Nephron (organoid): ENCODE measurements at regions not wholly inside any gene's neighbourhood (a gene's known extent, or its start where the extent isn't known, plus 50 kb on each side); places are given as distances from the start of the nearest gene placed in this dataset.
"Not testable (repeated sequence)": the region's sequence is repeated elsewhere in the genome, so short reads cannot be mapped to it uniquely, and the experiment has no call there.

ENCODE experiments used
- H3K27ac Mint-ChIP-seq, 3 experiments: 2 replicates each; pipeline ENCODE4 v1.8.0; 2020; ENCODE audit warnings: mixed read lengths in 3 of 3, mild to moderate bottlenecking in 2 of 3, moderate library complexity in 1 of 3
- H3K27me3 Mint-ChIP-seq: 2 replicates; pipeline ENCODE4 v1.8.0; 2021; ENCODE audit warnings: low read depth, mild to moderate bottlenecking, moderate library complexity, mixed read lengths
- H3K36me3 Mint-ChIP-seq: 2 replicates; pipeline ENCODE4 v1.8.0; 2020; ENCODE audit warnings: low read depth, mixed read lengths
- H3K4me1 Mint-ChIP-seq: 2 replicates; pipeline ENCODE4 v1.8.0; 2020; ENCODE audit warnings: mixed read lengths
- H3K4me3 Mint-ChIP-seq, 3 experiments: 2 replicates each; pipeline ENCODE4 v1.8.0; 2020; ENCODE audit warnings: mild to moderate bottlenecking in 3 of 3, mixed read lengths in 3 of 3, moderate library complexity in 2 of 3
- H3K9me3 Mint-ChIP-seq: 2 replicates; pipeline ENCODE4 v1.8.0; 2020; ENCODE audit warnings: mixed read lengths
- CTCF ChIP-seq, 3 experiments: fragments of 200-600 bp; sonication (generic); IDR thresholded peaks; one replicate each; pipeline ENCODE4 v1.5.0; 2021; ENCODE audit warnings: antibody characterized with exemption in 3 of 3; ENCODE audit not compliant: unreplicated experiment in 3 of 3

GRCh38 chr17:21508211-21508610, 132.1 kb downstream of the KCNJ12 start:
- Mint-ChIP-seq H3K4me1 (peaks cover 7% of the 10 kb centered on the region), H3K27me3 (peaks cover 41% of the 10 kb centered on the region), H3K36me3 (no peaks in the 10 kb centered on the region), H3K27ac (no peak overlapping the region), H3K9me3 (no peaks in the 10 kb centered on the region), H3K4me3 (no peak overlapping the region)
- TF ChIP-seq CTCF (IDR thresholded peaks at IDR 0.05; ENCODE audit: unreplicated experiment in 3 of 3), result no peak

GRCh38 chr17:21509356-21509755, 133.2 kb downstream of the KCNJ12 start:
- not testable (repeated sequence) for H3K4me1 Mint-ChIP-seq, H3K36me3 Mint-ChIP-seq, H3K27ac Mint-ChIP-seq, H3K9me3 Mint-ChIP-seq
- Mint-ChIP-seq H3K27me3 (peaks cover 42% of the 10 kb centered on the region), H3K4me3 (peak overlapping the region in 2 of 3 experiments; percentile 1 to 28)

GRCh38 chr17:21510686-21511362, 134.7 kb downstream of the KCNJ12 start:
- no peaks in the 10 kb centered on the region for H3K9me3 Mint-ChIP-seq
- peak overlapping the region in 1 of 3 experiments; percentile 1 for H3K27ac Mint-ChIP-seq
- peak overlapping the region; percentile 72 to 78 (median 76) for H3K4me3 Mint-ChIP-seq

GRCh38 chr17:21511363-21512195, 135.4 kb downstream of the KCNJ12 start:
- Mint-ChIP-seq H3K9me3 (no peaks in the 10 kb centered on the region), H3K4me3 (peak overlapping the region; percentile 72 to 78 (median 76)), H3K36me3 (no peaks in the 10 kb centered on the region), H3K27me3 (peaks cover 53% of the 10 kb centered on the region), H3K27ac (peak overlapping the region in 1 of 3 experiments; percentile 1), H3K4me1 (peaks cover 11% of the 10 kb centered on the region)
- peak; percentile 70 to 87 (median 83) for TF ChIP-seq CTCF (IDR thresholded peaks at IDR 0.05; ENCODE audit: unreplicated experiment in 3 of 3)

More at GRCh38 chr17:21510686-21511362, 134.7 kb downstream of the KCNJ12 start:
- TF ChIP-seq CTCF (IDR thresholded peaks at IDR 0.05; ENCODE audit: unreplicated experiment in 3 of 3), result no peak
- peaks cover 11% of the 10 kb centered on the region for H3K4me1 Mint-ChIP-seq
- no peaks in the 10 kb centered on the region for H3K36me3 Mint-ChIP-seq
- peaks cover 48% of the 10 kb centered on the region for H3K27me3 Mint-ChIP-seq

- H3K36me3 Mint-ChIP-seq, result no peaks in the 10 kb centered on the region
- no peak for TF ChIP-seq CTCF (IDR thresholded peaks at IDR 0.05; ENCODE audit: unreplicated experiment in 3 of 3)
- peaks cover 57% of the 10 kb centered on the region for H3K27me3 Mint-ChIP-seq
- H3K4me1 Mint-ChIP-seq, result peaks cover 11% of the 10 kb centered on the region
- peak overlapping the region; percentile 43 to 78 (median 69) for H3K4me3 Mint-ChIP-seq
- H3K9me3 Mint-ChIP-seq, result no peaks in the 10 kb centered on the region
- no peak overlapping the region for H3K27ac Mint-ChIP-seq
Measured at GRCh38 chr17:21512307-21513011, 136.3 kb downstream of the KCNJ12 start.

GRCh38 chr17:21513012-21513570, 136.9 kb downstream of the KCNJ12 start:
- H3K4me1 Mint-ChIP-seq, result peaks cover 11% of the 10 kb centered on the region
- H3K9me3 Mint-ChIP-seq, result no peaks in the 10 kb centered on the region
- TF ChIP-seq CTCF (IDR thresholded peaks at IDR 0.05; ENCODE audit: unreplicated experiment in 3 of 3), result peak; percentile 81 to 84 (median 83)
- H3K4me3 Mint-ChIP-seq, result peak overlapping the region; percentile 43 to 69 (median 62)
- H3K27ac Mint-ChIP-seq, result no peak overlapping the region
- peaks cover 56% of the 10 kb centered on the region for H3K27me3 Mint-ChIP-seq
- H3K36me3 Mint-ChIP-seq, result no peaks in the 10 kb centered on the region

GRCh38 chr17:21514567-21514966, 138.4 kb downstream of the KCNJ12 start:
- not testable (repeated sequence) for H3K4me3 Mint-ChIP-seq, H3K27ac Mint-ChIP-seq
- peaks cover 45% of the 10 kb centered on the region for H3K27me3 Mint-ChIP-seq

More at GRCh38 chr17:21514567-21514966, 138.4 kb downstream of the KCNJ12 start:
- not testable (repeated sequence) for H3K9me3 Mint-ChIP-seq, H3K36me3 Mint-ChIP-seq
- H3K4me1 Mint-ChIP-seq, result peaks cover 11% of the 10 kb centered on the region
